SKM-1 (cell line): ENCODE measurements at regions not wholly inside any gene's neighbourhood (a gene's known extent, or its start where the extent isn't known, plus 50 kb on each side); places are given as distances from the start of the nearest gene placed in this dataset.
"Not testable (repeated sequence)": the region's sequence is repeated elsewhere in the genome, so short reads cannot be mapped to it uniquely, and the experiment has no call there.

ENCODE experiments used
- DNase-seq: peaks from one replicate; lab custom pipeline; 2025; ENCODE audit not compliant: unreplicated experiment; lab: John Stamatoyannopoulos, UW

GRCh38 chr10:52533986-52534385 lies 219.9 kb downstream of the DKK1 start:
- no peak for DNase-seq

GRCh38 chr10:52539463-52539862 lies 225.4 kb downstream of the DKK1 start:
- DNase-seq = no peak

GRCh38 chr10:52540479-52540984 lies 226.5 kb downstream of the DKK1 start:
- DNase-seq = no peak

- DNase-seq = no peak
These were observed 227.0 kb downstream of the DKK1 start for GRCh38 chr10:52541006-52541473.

GRCh38 chr10:52542906-52543305 lies 228.8 kb downstream of the DKK1 start:
- DNase-seq = no peak

- DNase-seq = no peak
These were observed 221.5 kb downstream of the MBL2 start for GRCh38 chr10:52551046-52551445.

- no peak for DNase-seq
These were observed 214.5 kb downstream of the MBL2 start for GRCh38 chr10:52558090-52558489.

GRCh38 chr10:52561322-52561721 lies 211.3 kb downstream of the MBL2 start:
- DNase-seq = no peak

- no peak for DNase-seq
These were observed 209.2 kb downstream of the MBL2 start for GRCh38 chr10:52563360-52563759.

- peak; percentile 23 for DNase-seq
These were observed 205.9 kb downstream of the MBL2 start for GRCh38 chr10:52566471-52567246.

- DNase-seq = no peak
These were observed 205.4 kb downstream of the MBL2 start for GRCh38 chr10:52567247-52567580.

GRCh38 chr10:52568309-52568708 lies 204.3 kb downstream of the MBL2 start:
- no peak for DNase-seq

GRCh38 chr10:52570490-52570889 lies 202.1 kb downstream of the MBL2 start:
- no peak for DNase-seq

GRCh38 chr10:52571018-52571417 lies 201.6 kb downstream of the MBL2 start:
- DNase-seq = no peak

- no peak for DNase-seq
These were observed 200.9 kb downstream of the MBL2 start for GRCh38 chr10:52571516-52572182.

- DNase-seq = no peak
These were observed 199.2 kb downstream of the MBL2 start for GRCh38 chr10:52573347-52573746.

- DNase-seq = no peak
These were observed 197.9 kb downstream of the MBL2 start for GRCh38 chr10:52574697-52575096.

GRCh38 chr10:52577047-52577446 lies 195.5 kb downstream of the MBL2 start:
- no peak for DNase-seq

- DNase-seq = no peak
These were observed 193.6 kb downstream of the MBL2 start for GRCh38 chr10:52578871-52579405.

GRCh38 chr10:52581636-52582035 lies 190.9 kb downstream of the MBL2 start:
- not testable (repeated sequence) for DNase-seq

GRCh38 chr10:52583336-52583735 lies 189.2 kb downstream of the MBL2 start:
- DNase-seq = no peak

GRCh38 chr10:52586710-52587109 lies 185.9 kb downstream of the MBL2 start:
- no peak for DNase-seq
